Dendritic cell treated with granulocyte-macrophage colony-stimulating factor and Interleukin-4, amounts not matched to agents 40 ng/mL and 50 ng/mL, for 4 days (primary cell): ENCODE measurements at regions not wholly inside any gene's neighbourhood (a gene's known extent, or its start where the extent isn't known, plus 50 kb on each side); places are given as distances from the start of the nearest gene placed in this dataset.

Experiments used
- H3K27ac Mint-ChIP-seq: one replicate; pipeline ENCODE4 v1.8.0; 2022; ENCODE audit warnings: mild to moderate bottlenecking, mixed read lengths
- H3K27me3 Mint-ChIP-seq: one replicate; pipeline ENCODE4 v1.8.0; 2022; ENCODE audit warnings: mild to moderate bottlenecking, mixed read lengths
- H3K36me3 Mint-ChIP-seq: one replicate; pipeline ENCODE4 v1.8.0; 2022; ENCODE audit warnings: low read depth, mixed read lengths
- H3K4me1 Mint-ChIP-seq: one replicate; pipeline ENCODE4 v1.8.0; 2022; ENCODE audit warnings: low read depth, mixed read lengths
- H3K4me3 Mint-ChIP-seq: one replicate; pipeline ENCODE4 v1.8.0; 2022; ENCODE audit warnings: mild to moderate bottlenecking, moderate library complexity, mixed read lengths
- H3K9me3 Mint-ChIP-seq: one replicate; pipeline ENCODE4 v1.8.0; 2022; ENCODE audit warnings: mixed read lengths
- intact Hi-C: fragments of 100-400 bp; cut with micrococcal nuclease; formaldehyde crosslinking; loops from one replicate; pipeline ENCODE4 v1.15.0; 2022

DNA sequence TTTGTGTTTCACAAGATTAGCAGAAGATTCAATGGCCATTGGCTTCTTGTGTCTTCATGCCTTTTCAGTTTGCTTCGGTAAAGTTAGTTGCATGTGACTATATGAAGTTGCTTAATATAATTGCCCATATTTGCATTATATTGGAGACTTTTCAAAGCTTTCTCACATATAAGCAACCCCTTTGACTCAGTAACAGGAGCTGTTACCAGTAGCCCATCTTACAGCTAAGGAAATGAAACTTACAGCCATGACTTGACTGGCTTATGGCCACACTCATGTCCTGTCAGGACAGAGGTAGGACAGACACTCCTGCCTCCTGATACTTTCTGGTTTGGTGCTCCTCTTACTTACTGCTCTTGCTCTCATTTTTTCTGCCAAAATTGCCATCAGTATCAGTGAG is 1082.1 kb downstream of the BCL11B start:
- H3K27ac Mint-ChIP-seq = no peak overlapping the region
- H3K36me3 Mint-ChIP-seq = no peaks in the 10 kb centered on the region

DNA sequence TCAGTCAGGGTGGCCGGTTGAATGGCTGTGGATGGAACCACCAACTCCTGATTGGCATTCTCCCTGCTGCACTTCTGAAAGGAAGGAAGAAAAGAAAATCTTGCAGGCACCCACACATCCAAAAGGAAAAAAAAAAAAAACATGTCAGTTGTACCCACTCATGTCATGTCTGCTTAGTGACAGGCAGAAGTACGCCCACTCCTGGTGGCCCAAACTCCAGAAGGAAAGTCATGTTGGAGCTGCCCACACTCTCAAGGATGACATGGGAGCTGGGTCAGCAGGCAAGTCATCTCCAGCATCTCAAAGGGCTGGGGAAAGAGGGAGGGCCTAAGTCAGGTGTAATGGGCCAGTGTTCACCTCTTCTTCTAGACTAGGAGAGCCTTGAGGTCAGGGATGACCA is 1079.1 kb downstream of the BCL11B start:
- no peak overlapping the region for H3K4me3 Mint-ChIP-seq
- peaks cover 2% of the 10 kb centered on the region for H3K27me3 Mint-ChIP-seq
- intact Hi-C loops = no loop called here
- H3K36me3 Mint-ChIP-seq = no peaks in the 10 kb centered on the region
- no peak overlapping the region for H3K27ac Mint-ChIP-seq
- no peaks in the 10 kb centered on the region for H3K4me1 Mint-ChIP-seq
- no peaks in the 10 kb centered on the region for H3K9me3 Mint-ChIP-seq

More for the DNA sequence above, 1082.1 kb downstream of the BCL11B start:
- intact Hi-C loops = no loop called here
- no peaks in the 10 kb centered on the region for H3K4me1 Mint-ChIP-seq
- H3K4me3 Mint-ChIP-seq = no peak overlapping the region
- no peaks in the 10 kb centered on the region for H3K27me3 Mint-ChIP-seq
- no peaks in the 10 kb centered on the region for H3K9me3 Mint-ChIP-seq

DNA sequence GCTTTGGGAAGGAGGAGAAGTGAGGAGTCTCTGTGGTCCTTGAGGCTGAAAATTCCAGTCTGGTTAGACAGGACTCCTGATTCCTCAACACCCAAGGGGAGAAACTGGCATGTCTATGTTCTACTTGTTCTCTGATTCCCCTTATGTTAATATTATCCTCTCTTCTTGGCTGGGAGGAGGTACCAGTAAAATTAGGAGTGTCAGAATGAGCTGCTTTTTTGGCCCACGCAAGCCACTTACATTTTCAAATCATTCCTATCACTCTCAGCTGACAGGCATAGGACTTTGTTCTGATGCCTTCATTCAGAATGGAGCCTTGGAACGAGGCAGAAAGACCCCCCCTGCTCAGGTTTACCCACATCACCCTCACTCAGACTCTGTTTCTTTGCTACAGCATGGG is 1077.2 kb downstream of the BCL11B start:
- Mint-ChIP-seq H3K4me1 (no peaks in the 10 kb centered on the region), H3K36me3 (no peaks in the 10 kb centered on the region), H3K9me3 (no peaks in the 10 kb centered on the region), H3K4me3 (no peak overlapping the region), H3K27ac (no peak overlapping the region), H3K27me3 (peaks cover 4% of the 10 kb centered on the region)
- intact Hi-C loops = no loop called here

DNA sequence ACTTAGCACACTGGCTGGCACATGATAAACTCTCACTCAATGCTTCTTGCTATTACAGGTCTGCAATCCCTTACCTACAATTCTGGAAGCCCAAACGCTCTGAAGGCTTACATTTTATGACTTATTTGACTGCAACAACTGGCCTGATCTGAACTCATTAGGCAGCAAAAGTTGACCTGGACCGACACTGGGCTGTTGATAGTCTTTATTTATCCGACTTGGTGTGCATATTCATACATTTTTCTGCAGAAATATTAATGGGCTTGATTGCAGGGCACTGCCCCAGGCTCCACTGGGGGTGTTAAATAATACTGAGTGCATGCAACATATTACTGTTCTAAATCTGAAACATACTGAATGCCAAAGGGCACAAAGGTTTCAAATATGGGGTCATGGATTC is 1076.7 kb downstream of the BCL11B start:
- Mint-ChIP-seq H3K9me3 (no peaks in the 10 kb centered on the region), H3K4me1 (no peaks in the 10 kb centered on the region), H3K27ac (no peak overlapping the region), H3K4me3 (no peak overlapping the region), H3K36me3 (no peaks in the 10 kb centered on the region), H3K27me3 (peaks cover 4% of the 10 kb centered on the region)
- intact Hi-C loops = no loop called here

DNA sequence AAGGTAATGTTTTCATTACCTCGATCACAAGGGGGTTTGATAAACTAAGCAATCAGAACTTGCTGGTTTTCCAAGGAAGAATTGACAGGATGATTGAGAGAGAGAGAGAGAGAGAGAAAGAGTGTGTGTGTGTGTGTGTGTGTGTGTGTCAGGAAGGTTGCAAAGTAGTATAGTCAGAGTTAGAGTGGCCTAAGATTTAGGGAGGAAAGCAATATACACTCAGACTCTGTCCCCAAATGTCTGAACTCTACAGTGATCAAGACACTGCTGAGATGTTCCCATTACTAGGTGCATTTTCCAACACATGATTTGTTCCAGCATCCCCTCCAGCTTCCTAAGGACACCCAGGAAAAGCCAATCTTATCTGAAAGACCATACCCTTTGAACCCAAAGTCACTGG is 1074.1 kb downstream of the BCL11B start:
- Mint-ChIP-seq H3K27me3 (peaks cover 4% of the 10 kb centered on the region), H3K27ac (no peak overlapping the region), H3K4me1 (no peaks in the 10 kb centered on the region), H3K36me3 (no peaks in the 10 kb centered on the region), H3K4me3 (no peak overlapping the region), H3K9me3 (no peaks in the 10 kb centered on the region)
- intact Hi-C loops = no loop called here

DNA sequence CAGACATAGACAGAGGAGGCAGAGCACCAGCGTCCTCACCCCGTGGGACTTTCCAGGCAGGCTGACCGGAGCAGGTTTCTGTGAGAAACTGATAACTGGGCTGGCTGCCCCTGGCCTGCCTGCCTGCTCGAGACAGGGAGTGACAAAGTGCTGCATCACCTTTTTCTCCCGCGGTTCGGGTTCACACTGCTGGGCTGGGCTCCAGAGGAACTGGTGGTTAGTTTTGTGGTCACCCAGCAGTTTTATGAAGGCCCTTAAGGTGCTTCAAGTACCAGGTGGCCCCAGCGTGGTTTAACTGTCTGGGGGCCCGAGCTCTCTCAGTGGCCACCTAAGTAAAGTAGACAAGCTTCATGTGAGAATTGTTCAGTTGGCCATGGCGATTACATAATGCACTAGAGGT is 1073.6 kb downstream of the BCL11B start:
- Mint-ChIP-seq H3K27me3 (peaks cover 4% of the 10 kb centered on the region), H3K27ac (no peak overlapping the region), H3K4me3 (no peak overlapping the region), H3K36me3 (no peaks in the 10 kb centered on the region), H3K9me3 (no peaks in the 10 kb centered on the region), H3K4me1 (no peaks in the 10 kb centered on the region)
- intact Hi-C loops = no loop called here

DNA sequence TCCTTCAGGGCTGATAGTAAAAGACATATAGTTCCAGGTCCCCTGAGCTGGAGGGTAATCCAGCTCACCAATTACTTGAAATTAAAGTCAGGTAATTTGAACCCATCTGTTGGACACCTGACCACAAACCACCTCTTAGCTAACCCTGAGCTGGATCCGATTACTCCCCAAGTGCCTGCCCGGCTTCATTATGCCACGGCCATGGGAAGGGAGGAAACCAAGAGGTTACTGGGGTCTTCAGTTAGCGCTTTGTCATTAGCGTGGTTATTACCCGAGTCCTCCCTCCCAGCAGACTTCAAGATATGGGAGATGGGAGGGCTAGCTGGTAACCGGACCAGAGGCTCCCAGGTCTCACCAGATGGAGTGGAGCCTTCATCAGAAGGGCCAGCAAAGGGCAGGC is 1071.4 kb downstream of the BCL11B start:
- Mint-ChIP-seq H3K9me3 (no peaks in the 10 kb centered on the region), H3K27ac (no peak overlapping the region), H3K36me3 (no peaks in the 10 kb centered on the region), H3K4me1 (no peaks in the 10 kb centered on the region), H3K4me3 (no peak overlapping the region), H3K27me3 (peaks cover 4% of the 10 kb centered on the region)
- intact Hi-C loops = no loop called here

DNA sequence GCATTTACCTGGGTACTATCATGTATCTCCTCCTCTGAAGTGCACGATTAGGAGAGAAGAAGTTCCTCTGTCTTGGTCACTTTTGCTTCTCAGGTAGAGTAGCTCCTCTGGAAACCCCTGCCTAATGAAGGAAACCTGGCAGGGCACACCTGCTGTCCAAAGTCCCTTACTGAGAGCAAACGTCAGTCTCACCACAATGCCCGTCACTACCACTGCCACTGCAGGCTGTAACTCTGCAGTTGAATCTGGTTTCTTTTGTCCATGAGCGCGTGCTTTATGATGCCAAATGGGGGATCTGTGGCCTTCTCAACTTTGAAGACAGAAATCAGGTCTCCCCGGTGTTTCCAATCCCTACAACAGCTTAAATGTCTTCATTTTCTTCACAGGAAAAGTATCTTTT is 1068.6 kb downstream of the BCL11B start:
- Mint-ChIP-seq H3K4me3 (no peak overlapping the region), H3K27ac (no peak overlapping the region), H3K36me3 (no peaks in the 10 kb centered on the region), H3K4me1 (no peaks in the 10 kb centered on the region), H3K27me3 (peaks cover under 1% of the 10 kb centered on the region), H3K9me3 (no peaks in the 10 kb centered on the region)
- intact Hi-C loops = no loop called here

DNA sequence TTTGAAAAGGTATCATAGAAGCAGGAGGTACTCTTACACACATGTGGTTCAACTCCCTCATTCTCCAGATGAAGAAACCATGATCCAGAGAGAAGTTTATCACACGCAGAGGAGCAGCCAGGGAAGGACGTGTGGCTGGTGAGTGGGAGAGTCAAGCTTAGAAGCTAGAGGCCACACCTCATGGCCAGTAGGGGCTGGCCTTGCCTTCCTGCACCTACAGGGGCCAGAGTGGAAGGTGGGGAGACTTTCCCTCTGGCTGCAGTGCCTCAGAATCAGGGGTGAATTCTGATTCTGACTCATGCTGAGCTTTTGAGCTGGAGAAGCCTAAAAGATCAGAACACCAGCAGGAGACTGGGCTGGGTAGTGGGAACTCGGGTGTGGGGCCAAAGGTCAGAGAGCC is 1067.9 kb downstream of the BCL11B start:
- H3K27me3 Mint-ChIP-seq = no peaks in the 10 kb centered on the region
- H3K4me1 Mint-ChIP-seq = no peaks in the 10 kb centered on the region
- no peak overlapping the region for H3K4me3 Mint-ChIP-seq
- no peak overlapping the region for H3K27ac Mint-ChIP-seq
- intact Hi-C loops = no loop called here
- no peaks in the 10 kb centered on the region for H3K9me3 Mint-ChIP-seq
- no peaks in the 10 kb centered on the region for H3K36me3 Mint-ChIP-seq

DNA sequence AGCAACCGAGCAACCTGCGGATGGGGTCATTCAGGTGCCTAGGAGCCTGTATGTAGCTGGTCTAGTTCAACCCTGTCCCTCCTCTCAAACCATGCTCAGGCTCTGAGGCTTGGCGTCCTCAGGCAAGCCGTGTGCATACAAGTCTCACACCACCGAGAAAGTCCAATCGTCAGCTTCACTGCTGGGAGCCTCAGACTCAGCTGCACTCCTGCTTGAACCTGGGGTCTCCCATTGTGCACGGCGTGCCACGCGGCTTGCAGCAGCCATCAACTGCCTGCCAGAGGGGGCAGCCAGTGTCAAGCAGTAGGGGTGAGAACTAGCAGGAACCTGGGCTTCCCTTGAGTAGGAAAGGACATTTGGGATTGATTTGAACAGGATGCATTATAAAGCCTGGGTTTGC is 1064.6 kb downstream of the BCL11B start:
- Mint-ChIP-seq H3K9me3 (no peaks in the 10 kb centered on the region), H3K27ac (no peak overlapping the region), H3K4me1 (no peaks in the 10 kb centered on the region), H3K36me3 (no peaks in the 10 kb centered on the region), H3K4me3 (no peak overlapping the region), H3K27me3 (no peaks in the 10 kb centered on the region)
- intact Hi-C loops = no loop called here

DNA sequence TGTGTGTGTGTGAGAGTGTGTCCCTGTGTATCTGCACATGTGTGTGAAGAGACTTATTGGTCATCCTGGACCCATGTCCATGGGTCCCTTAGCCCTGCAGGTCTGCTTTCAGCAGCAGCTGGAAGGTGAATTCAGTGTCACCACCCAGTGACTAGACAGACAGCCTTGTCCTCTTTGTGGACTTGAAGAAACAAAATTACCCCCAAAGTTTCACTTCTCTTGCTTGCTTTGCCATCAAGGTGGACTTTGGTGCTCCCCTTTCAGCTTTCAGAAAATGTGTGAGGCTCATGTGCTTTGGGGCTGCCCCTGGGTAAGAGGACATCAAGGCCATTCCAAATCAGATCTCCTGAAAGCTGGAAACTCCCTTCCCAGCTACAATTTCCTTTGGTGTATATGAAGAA is 1063.8 kb downstream of the BCL11B start:
- Mint-ChIP-seq H3K4me1 (no peaks in the 10 kb centered on the region), H3K36me3 (no peaks in the 10 kb centered on the region), H3K27ac (no peak overlapping the region), H3K27me3 (no peaks in the 10 kb centered on the region), H3K4me3 (no peak overlapping the region), H3K9me3 (no peaks in the 10 kb centered on the region)
- intact Hi-C loops = no loop called here

DNA sequence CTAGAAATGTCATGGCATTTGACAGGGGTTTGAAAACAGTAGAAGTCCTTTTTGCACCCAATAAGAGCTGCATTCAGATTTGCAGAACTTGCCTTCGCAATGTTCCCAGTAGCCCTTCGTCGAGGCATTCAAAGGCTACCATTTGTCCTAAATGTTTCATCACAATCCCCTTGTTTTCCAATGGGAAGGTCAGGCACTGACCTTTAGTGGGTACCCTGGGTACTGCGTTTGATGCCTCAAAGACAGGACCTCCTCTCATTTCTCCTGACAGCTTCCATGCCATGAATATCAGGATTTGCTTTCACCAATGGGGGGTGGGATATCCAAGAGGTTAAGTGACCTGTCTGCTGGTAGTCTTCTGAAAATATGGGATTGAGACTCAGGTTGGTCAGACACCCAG is 1063.1 kb downstream of the BCL11B start:
- H3K4me1 Mint-ChIP-seq = no peaks in the 10 kb centered on the region

DNA sequence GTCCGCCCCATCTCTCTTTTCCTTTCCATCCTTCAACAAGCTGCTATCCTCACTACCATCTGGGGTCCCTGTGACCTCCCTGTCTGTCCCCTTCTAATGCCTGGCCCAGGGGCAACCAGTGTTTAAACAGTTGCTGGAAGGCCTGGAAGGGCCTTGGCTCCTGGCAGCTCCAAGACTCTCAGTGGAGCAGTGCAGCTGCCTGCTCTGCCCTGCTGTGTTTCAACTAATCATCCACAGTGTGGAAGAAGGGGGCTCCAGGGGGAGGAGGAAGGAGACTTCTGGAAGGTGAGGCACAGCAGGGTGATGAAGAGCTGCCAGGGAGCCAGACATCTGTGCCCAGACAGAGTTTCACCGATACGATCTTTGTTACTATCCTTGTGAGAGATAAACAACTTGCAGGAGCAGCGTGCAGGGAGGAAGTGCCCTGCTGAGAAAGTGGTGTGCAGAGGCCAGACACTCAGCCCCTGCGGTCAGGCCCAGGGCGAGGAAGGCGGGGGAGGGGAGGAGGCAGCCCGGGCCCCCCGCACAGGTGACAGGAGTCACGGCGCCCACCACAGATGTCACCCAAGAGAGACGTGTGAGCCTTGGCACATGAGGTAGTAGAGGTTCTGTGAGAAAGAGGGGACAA is 1061.8 kb downstream of the BCL11B start:
- no peak overlapping the region for H3K4me3 Mint-ChIP-seq
- intact Hi-C loops = no loop called here
- H3K4me1 Mint-ChIP-seq = no peaks in the 10 kb centered on the region
- H3K9me3 Mint-ChIP-seq = no peaks in the 10 kb centered on the region
- no peaks in the 10 kb centered on the region for H3K36me3 Mint-ChIP-seq
- no peak overlapping the region for H3K27ac Mint-ChIP-seq
- no peaks in the 10 kb centered on the region for H3K27me3 Mint-ChIP-seq

More for the DNA sequence above, 1063.1 kb downstream of the BCL11B start:
- Mint-ChIP-seq H3K9me3 (no peaks in the 10 kb centered on the region), H3K27ac (no peak overlapping the region), H3K4me3 (no peak overlapping the region), H3K27me3 (no peaks in the 10 kb centered on the region), H3K36me3 (no peaks in the 10 kb centered on the region)
- intact Hi-C loops = no loop called here

DNA sequence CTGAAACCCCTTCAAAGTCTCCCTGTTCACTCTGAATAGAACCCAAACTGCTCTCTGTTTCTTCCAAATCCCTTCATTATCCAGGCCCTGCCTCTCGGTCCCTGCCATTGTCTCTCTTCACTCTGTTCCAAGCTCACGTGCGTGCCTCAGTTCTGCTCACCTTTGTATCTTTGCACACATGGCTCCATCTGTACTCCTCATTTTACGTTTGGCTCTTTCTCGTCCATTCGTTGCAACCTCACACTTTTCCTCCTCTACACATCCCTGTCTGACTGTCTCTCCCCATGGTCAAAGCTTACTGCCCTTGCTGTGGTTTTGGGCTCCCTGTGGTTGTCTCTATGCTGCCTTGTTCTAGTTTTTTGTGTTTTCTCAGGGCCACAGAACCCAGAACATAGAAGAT is 1054.5 kb downstream of the BCL11B start:
- Mint-ChIP-seq H3K36me3 (no peaks in the 10 kb centered on the region), H3K9me3 (no peaks in the 10 kb centered on the region), H3K4me3 (no peak overlapping the region), H3K27me3 (no peaks in the 10 kb centered on the region), H3K4me1 (no peaks in the 10 kb centered on the region), H3K27ac (no peak overlapping the region)
- intact Hi-C loops = no loop called here

DNA sequence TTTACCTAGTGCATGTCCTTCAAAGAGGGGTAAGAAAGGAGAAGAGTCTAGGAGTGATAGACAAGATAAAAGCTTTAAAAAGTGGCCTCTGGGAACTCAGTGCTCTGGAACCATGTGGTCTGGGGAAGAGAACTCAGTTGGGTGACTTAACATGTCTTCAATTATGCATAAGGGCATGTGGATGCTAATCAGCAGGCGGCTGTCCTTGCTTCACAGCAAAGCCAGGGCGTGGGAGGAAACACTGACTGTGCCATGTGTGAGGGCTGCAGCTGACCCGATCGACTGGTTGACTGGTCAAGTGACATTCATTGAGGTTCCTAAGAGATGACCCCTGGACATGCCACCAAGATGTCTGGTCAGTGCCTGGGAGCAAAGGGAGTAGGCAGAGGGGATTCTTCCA is 1053.8 kb downstream of the BCL11B start:
- Mint-ChIP-seq H3K9me3 (no peaks in the 10 kb centered on the region), H3K27me3 (no peaks in the 10 kb centered on the region), H3K4me3 (no peak overlapping the region), H3K4me1 (no peaks in the 10 kb centered on the region), H3K27ac (no peak overlapping the region), H3K36me3 (no peaks in the 10 kb centered on the region)
- intact Hi-C loops = no loop called here
